GM12878 (cell line): ENCODE measurements at regions not wholly inside any gene's neighbourhood (a gene's known extent, or its start where the extent isn't known, plus 50 kb on each side); places are given as distances from the start of the nearest gene placed in this dataset.

Experiments
- ATAC-seq: fragments of 200-7000 bp; cut with Tn5 transposase; 3 replicates; pipeline ENCODE4 v1.9.1; 2020; ENCODE audit warnings: mild to moderate bottlenecking, moderate library complexity
- BruUV-seq: library from RNA; stranded (reverse); fragments of 400-500 nt; replicated peaks from 2 replicates; lab custom pipeline; 2021; lab: Mats Ljungman, UMichigan
- CTCF ChIA-PET: fragments of 300-600 bp; sonication (Branson Sonifier 250); formaldehyde crosslinking; extraction: SDS; loops from one replicate; lab custom pipeline; 2021; ENCODE audit warnings: inconsistent platforms; lab: Yijun Ruan, JAX
- POLR2A ChIA-PET: fragments of 350-600 bp; formaldehyde crosslinking; extraction: SDS; loops from one replicate; lab custom pipeline; 2021; ENCODE audit warnings: inconsistent platforms; lab: Charles Lee
- RAD21 ChIA-PET: fragments of 300-600 bp; sonication (Branson Sonifier 250); formaldehyde crosslinking; loops from one replicate; lab custom pipeline; 2023; ENCODE audit warnings: antibody characterized with exemption; ENCODE audit not compliant: unreplicated experiment; lab: Charles Lee
- SMC1A ChIA-PET: fragments of 300-600 bp; sonication (Branson Sonifier 250); formaldehyde crosslinking; loops from one replicate; lab custom pipeline; 2023; ENCODE audit not compliant: unreplicated experiment, uncharacterized antibody; lab: Charles Lee
- DNase-seq: peaks from one replicate; pipeline ENCODE4 v3.0.0-alpha.2; 2011; ENCODE audit warnings: low read depth, low spot score
- FAIRE-seq: peaks from 3 replicates; lab custom pipeline; 2011; peaks lifted over from hg19 to GRCh38; lab: Jason Lieb, UNC
- H2AFZ ChIP-seq: 2 replicates; pipeline ENCODE4 v1.6.0; 2011; ENCODE audit warnings: low read depth, low read length, control low read depth; ENCODE audit not compliant: control insufficient read depth
- H3K27ac ChIP-seq: 2 replicates; pipeline ENCODE4 v1.5.1; 2011; ENCODE audit warnings: control low read depth; ENCODE audit not compliant: control insufficient read depth, insufficient read depth
- H3K27me3 ChIP-seq, 2 experiments: replicated peaks in 1 of 2; 2 replicates each; pipeline versions ENCODE4 v1.6.0 to v1.6.1; 2011; ENCODE audit warnings: low read length in 1 of 2; ENCODE audit not compliant: control insufficient read depth in 2 of 2, insufficient read depth in 2 of 2
- H3K36me3 ChIP-seq, 2 experiments: 2 replicates each; pipeline ENCODE4 v1.5.1; 2011; ENCODE audit warnings: low read length in 1 of 2; ENCODE audit not compliant: control insufficient read depth in 2 of 2, insufficient read depth in 2 of 2
- H3K4me1 ChIP-seq: 2 replicates; pipeline ENCODE4 v1.6.1; 2011; ENCODE audit warnings: mild to moderate bottlenecking, low read length, moderate library complexity, mixed read lengths; ENCODE audit not compliant: control insufficient read depth, insufficient read depth
- H3K4me2 ChIP-seq: 2 replicates; pipeline ENCODE4 v1.6.0; 2011; ENCODE audit warnings: control low read depth; ENCODE audit not compliant: control insufficient read depth, insufficient read depth
- H3K4me3 ChIP-seq: fragments of 200-600 bp; sonication (generic); 2 replicates; pipeline ENCODE4 v1.5.1; 2016
- H3K79me2 ChIP-seq: 2 replicates; pipeline ENCODE4 v1.6.0; 2011; ENCODE audit warnings: low read length; ENCODE audit not compliant: control insufficient read depth, insufficient read depth
- H3K9ac ChIP-seq: 2 replicates; pipeline ENCODE4 v1.8.0; 2011; ENCODE audit warnings: low read length, control low read depth, mixed read lengths; ENCODE audit not compliant: control insufficient read depth, insufficient read depth
- H3K9me3 ChIP-seq: replicated peaks from 3 replicates; pipeline ENCODE4 v1.5.1; 2011; ENCODE audit warnings: mild to moderate bottlenecking, low read length; ENCODE audit not compliant: control insufficient read depth, insufficient read depth
- H4K20me1 ChIP-seq: 2 replicates; pipeline ENCODE4 v1.6.0; 2011; ENCODE audit not compliant: control insufficient read depth, insufficient read depth
- KAT2A ChIP-seq: conservative IDR thresholded peaks from 2 replicates; pipeline ENCODE4 v1.6.1; 2011; ENCODE audit warnings: low read depth, low read length; ENCODE audit not compliant: control insufficient read depth
- MTA3 ChIP-seq: IDR thresholded peaks from 2 replicates; pipeline ENCODE4 v1.6.1; 2012; ENCODE audit warnings: low read length, inconsistent platforms, borderline replicate concordance
- MYB ChIP-seq: fragments of 150-350 bp; IDR thresholded peaks from 2 replicates; pipeline ENCODE4 v1.6.1; 2014; ENCODE audit warnings: mild to moderate bottlenecking, low read depth, low read length, borderline replicate concordance
- WGBS: methylation state at CpG from one replicate; pipeline ENCODE4 v1.1.6; 2016; ENCODE audit warnings: low lambda C conversion rate; ENCODE audit not compliant: insufficient replicate concordance, insufficient coverage; ENCODE audit errors: missing lambda C conversion rate; 5-methylcytosine and 5-hydroxymethylcytosine counted together
- in situ Hi-C: fragments of 300-500 bp; cut with MboI; formaldehyde crosslinking; loops from 9 replicates; pipeline ENCODE4 v1.14.3; 2018; ENCODE audit warnings: mixed read lengths
- intact Hi-C: fragments of 100-400 bp; cut with micrococcal nuclease; formaldehyde crosslinking; loops from one replicate; pipeline ENCODE4 v1.14.2; 2022; ENCODE audit not compliant: unreplicated experiment
- TF ChIP-seq, protein P1 (sequence below): IDR thresholded peaks from 2 replicates; pipeline ENCODE4 v1.6.1; 2012; ENCODE audit warnings: mild to moderate bottlenecking, low read depth, low read length

DNA sequence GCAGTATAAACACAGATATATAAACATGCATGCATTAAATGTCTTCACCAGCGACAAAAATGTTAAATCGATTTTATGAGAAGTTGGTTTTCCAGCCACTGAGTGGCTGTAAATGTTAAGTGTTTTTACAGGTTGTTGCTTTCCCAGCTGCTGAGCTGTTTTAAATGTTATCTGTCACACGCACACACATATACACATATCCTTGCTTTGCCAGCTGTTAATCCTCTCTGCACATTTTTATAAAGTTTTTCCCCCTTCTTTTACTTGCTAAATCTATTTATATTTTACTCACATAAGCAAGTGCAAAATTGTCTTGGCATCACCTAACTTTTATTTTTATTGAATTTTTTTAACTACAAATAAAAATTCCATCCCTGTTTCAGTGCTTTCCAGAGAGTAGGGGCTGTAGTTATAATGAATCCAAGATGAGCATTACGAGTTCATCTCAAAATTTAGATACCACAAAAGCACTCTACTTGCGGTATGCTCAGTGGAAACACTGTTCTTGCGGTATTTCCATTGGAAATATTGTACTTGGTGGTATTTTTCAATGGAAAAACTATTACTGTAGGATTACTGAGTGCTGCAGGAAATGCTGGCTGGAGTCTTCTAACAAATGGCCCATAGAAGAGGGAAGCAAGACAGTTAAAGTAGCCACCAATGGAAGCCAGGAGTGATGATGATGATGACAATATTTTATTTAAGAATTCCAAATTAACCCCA lies 124.9 kb upstream of the KCNJ16 start:
- Histone ChIP-seq H3K36me3 (no peaks in the 10 kb centered on the region), H3K4me1 (no peaks in the 10 kb centered on the region), H3K27ac (no peak overlapping the region), H3K9me3 (no peaks in the 10 kb centered on the region), H3K4me3 (no peak overlapping the region), H3K9ac (no peak overlapping the region), H3K4me2 (no peak overlapping the region), H2AFZ (no peak overlapping the region), H4K20me1 (no peaks in the 10 kb centered on the region), H3K79me2 (no peaks in the 10 kb centered on the region), H3K27me3 (no peaks in the 10 kb centered on the region)
- POLR2A ChIA-PET, result no interaction called here
- 25% methylated on average over 6 of the region's 6 CpGs for WGBS
- DNase-seq (no peak), FAIRE-seq (no peak), ATAC-seq (no peak)
- no peak for TF ChIP-seq MYB
- TF ChIP-seq MTA3, result no peak
- TF ChIP-seq, protein P1, sequence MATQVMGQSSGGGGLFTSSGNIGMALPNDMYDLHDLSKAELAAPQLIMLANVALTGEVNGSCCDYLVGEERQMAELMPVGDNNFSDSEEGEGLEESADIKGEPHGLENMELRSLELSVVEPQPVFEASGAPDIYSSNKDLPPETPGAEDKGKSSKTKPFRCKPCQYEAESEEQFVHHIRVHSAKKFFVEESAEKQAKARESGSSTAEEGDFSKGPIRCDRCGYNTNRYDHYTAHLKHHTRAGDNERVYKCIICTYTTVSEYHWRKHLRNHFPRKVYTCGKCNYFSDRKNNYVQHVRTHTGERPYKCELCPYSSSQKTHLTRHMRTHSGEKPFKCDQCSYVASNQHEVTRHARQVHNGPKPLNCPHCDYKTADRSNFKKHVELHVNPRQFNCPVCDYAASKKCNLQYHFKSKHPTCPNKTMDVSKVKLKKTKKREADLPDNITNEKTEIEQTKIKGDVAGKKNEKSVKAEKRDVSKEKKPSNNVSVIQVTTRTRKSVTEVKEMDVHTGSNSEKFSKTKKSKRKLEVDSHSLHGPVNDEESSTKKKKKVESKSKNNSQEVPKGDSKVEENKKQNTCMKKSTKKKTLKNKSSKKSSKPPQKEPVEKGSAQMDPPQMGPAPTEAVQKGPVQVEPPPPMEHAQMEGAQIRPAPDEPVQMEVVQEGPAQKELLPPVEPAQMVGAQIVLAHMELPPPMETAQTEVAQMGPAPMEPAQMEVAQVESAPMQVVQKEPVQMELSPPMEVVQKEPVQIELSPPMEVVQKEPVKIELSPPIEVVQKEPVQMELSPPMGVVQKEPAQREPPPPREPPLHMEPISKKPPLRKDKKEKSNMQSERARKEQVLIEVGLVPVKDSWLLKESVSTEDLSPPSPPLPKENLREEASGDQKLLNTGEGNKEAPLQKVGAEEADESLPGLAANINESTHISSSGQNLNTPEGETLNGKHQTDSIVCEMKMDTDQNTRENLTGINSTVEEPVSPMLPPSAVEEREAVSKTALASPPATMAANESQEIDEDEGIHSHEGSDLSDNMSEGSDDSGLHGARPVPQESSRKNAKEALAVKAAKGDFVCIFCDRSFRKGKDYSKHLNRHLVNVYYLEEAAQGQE, result no peak
- no peak for TF ChIP-seq KAT2A
- in situ Hi-C loops (no loop called here), intact Hi-C loops (no loop called here)
- RAD21 ChIA-PET, result no interaction called here
- no TSS peak for BruUV-seq
- SMC1A ChIA-PET, result no interaction called here
- CTCF ChIA-PET, result no interaction called here
